ENCODE measurements at regions not wholly inside any gene's neighbourhood (a gene's known extent, or its start where the extent isn't known, plus 50 kb on each side); places are given as distances from the start of the nearest gene placed in this dataset.

DNA sequence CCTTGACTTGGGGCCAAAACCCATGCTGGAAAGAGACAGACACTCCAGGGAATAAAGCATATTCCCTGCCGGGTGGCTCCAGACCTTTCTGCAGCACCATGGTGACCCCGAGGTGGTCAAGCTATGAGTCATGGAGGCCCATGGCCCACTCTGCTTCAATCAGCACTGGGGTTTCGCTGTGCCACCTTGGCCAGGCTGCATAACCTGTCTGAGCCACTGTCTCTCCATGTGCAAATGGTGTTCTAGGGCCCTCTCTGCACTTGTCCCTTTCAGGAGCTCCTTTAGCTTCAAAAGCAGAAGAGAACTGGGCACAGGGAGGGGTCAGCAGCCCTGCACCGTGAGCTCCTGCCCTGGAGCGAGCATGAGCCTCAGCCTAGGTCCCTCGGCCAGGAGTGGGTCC is 410.1 kb downstream of the SHANK2 start:
- 36 to 41% methylated on average over 6 of the region's 6 CpGs for WGBS, 2 experiments (ENCODE audit: low coverage in 1 of 2, low lambda C conversion rate in 2 of 2, missing lambda C conversion rate in 2 of 2)
- no peak for TF ChIP-seq EZH2phosphoT487 (IDR thresholded peaks at IDR 0.05; ENCODE audit: insufficient read depth, low read depth)
- TF ChIP-seq EZH2 (IDR thresholded peaks at IDR 0.05; ENCODE audit: insufficient read depth, poor library complexity, severe bottlenecking): no peak
- in situ Hi-C loops (cut with MboI): no loop called here
- Histone ChIP-seq H3K9me3 (ENCODE audit: low read depth) (no peaks in the 10 kb centered on the region), H3K27me3 (replicated peaks; ENCODE audit: insufficient read depth) (no peaks in the 10 kb centered on the region), H3K27ac (no peak overlapping the region), H3K4me1 (ENCODE audit: insufficient read depth) (no peaks in the 10 kb centered on the region), H3K9ac (no peak overlapping the region), H2AFZ (no peak overlapping the region), H3F3A (ENCODE audit: insufficient read depth) (no peaks in the 10 kb centered on the region), H3K36me3 (ENCODE audit: low read depth) (no peaks in the 10 kb centered on the region), H4K20me1 (ENCODE audit: insufficient read depth) (no peaks in the 10 kb centered on the region), H3K4me3 (no peak overlapping the region), H3K9me2 (ENCODE audit: insufficient read depth) (no peaks in the 10 kb centered on the region), H3K4me2 (ENCODE audit: unreplicated experiment) (no peak overlapping the region), H3K79me2 (ENCODE audit: insufficient read depth) (no peaks in the 10 kb centered on the region)
- no peak for DNase-seq

DNA sequence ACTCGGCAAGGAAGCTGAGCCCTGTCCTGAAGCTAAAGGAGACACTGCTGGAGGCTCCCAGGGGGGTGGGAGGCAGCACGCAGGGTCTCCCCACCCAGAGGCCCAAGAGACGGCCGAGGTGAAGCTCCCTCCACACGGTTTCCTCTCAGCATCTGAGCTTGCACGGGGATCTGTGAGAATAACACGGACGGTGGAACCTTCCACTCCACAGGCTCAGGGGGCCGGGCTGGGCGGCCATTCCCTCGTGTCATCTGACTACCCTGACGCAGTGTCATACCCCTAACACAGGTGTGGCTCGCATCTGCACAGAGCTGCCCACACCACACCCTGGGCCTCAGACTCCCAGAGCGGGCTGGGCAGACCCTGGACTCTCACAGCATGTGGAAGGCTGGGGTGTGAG is 409.7 kb downstream of the SHANK2 start:
- Histone ChIP-seq H3K27me3 (replicated peaks; ENCODE audit: insufficient read depth) (no peaks in the 10 kb centered on the region), H3K9me3 (ENCODE audit: low read depth) (no peaks in the 10 kb centered on the region), H3K4me1 (ENCODE audit: insufficient read depth) (no peaks in the 10 kb centered on the region), H3K36me3 (ENCODE audit: low read depth) (no peaks in the 10 kb centered on the region), H3K27ac (no peak overlapping the region), H3F3A (ENCODE audit: insufficient read depth) (no peaks in the 10 kb centered on the region), H4K20me1 (ENCODE audit: insufficient read depth) (no peaks in the 10 kb centered on the region), H3K4me3 (no peak overlapping the region), H3K4me2 (ENCODE audit: unreplicated experiment) (no peak overlapping the region), H3K79me2 (ENCODE audit: insufficient read depth) (no peaks in the 10 kb centered on the region), H2AFZ (no peak overlapping the region), H3K9me2 (ENCODE audit: insufficient read depth) (no peaks in the 10 kb centered on the region), H3K9ac (no peak overlapping the region)
- TF ChIP-seq EZH2phosphoT487 (IDR thresholded peaks at IDR 0.05; ENCODE audit: insufficient read depth, low read depth): no peak
- TF ChIP-seq EZH2 (IDR thresholded peaks at IDR 0.05; ENCODE audit: insufficient read depth, poor library complexity, severe bottlenecking): no peak
- no peak for DNase-seq
- in situ Hi-C loops (cut with MboI): no loop called here
- WGBS, 2 experiments (ENCODE audit: low coverage in 1 of 2, low lambda C conversion rate in 2 of 2, missing lambda C conversion rate in 2 of 2): 44 to 53% methylated on average over 14 of the region's 14 CpGs

DNA sequence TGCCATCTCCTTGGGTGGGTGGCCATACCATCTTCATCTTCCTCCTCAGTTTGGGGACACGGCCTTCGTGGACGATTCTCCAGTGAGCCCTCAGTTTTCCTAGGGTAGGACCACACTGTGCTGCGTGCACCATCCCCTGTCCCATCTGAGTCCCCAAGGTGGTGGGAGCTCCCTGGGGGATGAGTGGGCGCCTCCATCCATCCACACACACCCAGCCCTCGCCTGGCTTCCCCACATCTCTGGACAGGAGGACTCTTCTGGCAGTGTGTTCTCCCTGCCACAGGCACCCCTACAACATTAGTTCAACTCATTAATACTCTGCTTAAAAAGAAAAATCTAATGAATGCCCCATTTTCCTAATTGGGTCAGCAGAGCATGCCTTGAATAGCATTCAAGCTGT is 408.5 kb downstream of the SHANK2 start:
- Histone ChIP-seq H4K20me1 (ENCODE audit: insufficient read depth) (no peaks in the 10 kb centered on the region), H2AFZ (no peak overlapping the region), H3K36me3 (ENCODE audit: low read depth) (no peaks in the 10 kb centered on the region), H3K27me3 (replicated peaks; ENCODE audit: insufficient read depth) (no peaks in the 10 kb centered on the region), H3F3A (ENCODE audit: insufficient read depth) (no peaks in the 10 kb centered on the region), H3K4me3 (no peak overlapping the region), H3K27ac (no peak overlapping the region), H3K9me3 (ENCODE audit: low read depth) (no peaks in the 10 kb centered on the region), H3K4me2 (ENCODE audit: unreplicated experiment) (no peak overlapping the region), H3K9me2 (ENCODE audit: insufficient read depth) (no peaks in the 10 kb centered on the region), H3K4me1 (ENCODE audit: insufficient read depth) (no peaks in the 10 kb centered on the region), H3K9ac (no peak overlapping the region), H3K79me2 (ENCODE audit: insufficient read depth) (no peaks in the 10 kb centered on the region)
- TF ChIP-seq EZH2phosphoT487 (IDR thresholded peaks at IDR 0.05; ENCODE audit: insufficient read depth, low read depth) (no peak), EZH2 (IDR thresholded peaks at IDR 0.05; ENCODE audit: insufficient read depth, poor library complexity, severe bottlenecking) (no peak)
- no peak for DNase-seq
- 49 to 50% methylated on average over 6 of the region's 6 CpGs for WGBS, 2 experiments (ENCODE audit: low coverage in 1 of 2, low lambda C conversion rate in 2 of 2, missing lambda C conversion rate in 2 of 2)
- in situ Hi-C loops (cut with MboI): no loop called here

DNA sequence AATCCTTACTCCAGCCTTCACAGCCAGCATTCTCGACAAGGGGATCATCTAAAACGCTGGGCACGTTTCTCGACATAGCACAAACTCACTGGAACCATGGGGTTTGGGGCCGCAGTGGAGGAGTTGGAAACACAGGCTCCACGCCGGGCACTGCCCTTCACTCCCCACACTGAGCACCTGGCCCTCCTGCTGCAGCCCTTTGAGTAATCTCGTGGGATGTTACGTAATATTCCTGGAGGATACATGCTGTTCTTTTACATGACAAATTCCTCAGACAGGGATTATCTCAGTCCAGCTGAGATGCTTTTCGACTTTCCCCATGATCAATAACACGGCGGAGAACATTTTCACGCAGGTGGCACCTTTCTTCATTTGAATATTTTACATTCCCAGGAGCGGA is 408.0 kb downstream of the SHANK2 start:
- Histone ChIP-seq H2AFZ (no peak overlapping the region), H3K79me2 (ENCODE audit: insufficient read depth) (no peaks in the 10 kb centered on the region), H3K4me1 (ENCODE audit: insufficient read depth) (no peaks in the 10 kb centered on the region), H3K9me2 (ENCODE audit: insufficient read depth) (no peaks in the 10 kb centered on the region), H3K27ac (no peak overlapping the region), H3K4me3 (no peak overlapping the region), H4K20me1 (ENCODE audit: insufficient read depth) (no peaks in the 10 kb centered on the region), H3K4me2 (ENCODE audit: unreplicated experiment) (no peak overlapping the region), H3K36me3 (ENCODE audit: low read depth) (no peaks in the 10 kb centered on the region), H3K9ac (no peak overlapping the region), H3F3A (ENCODE audit: insufficient read depth) (no peaks in the 10 kb centered on the region), H3K9me3 (ENCODE audit: low read depth) (no peaks in the 10 kb centered on the region), H3K27me3 (replicated peaks; ENCODE audit: insufficient read depth) (no peaks in the 10 kb centered on the region)
- WGBS, 2 experiments (ENCODE audit: low coverage in 1 of 2, low lambda C conversion rate in 2 of 2, missing lambda C conversion rate in 2 of 2): 53% methylated on average over 14 of the region's 14 CpGs
- TF ChIP-seq EZH2 (IDR thresholded peaks at IDR 0.05; ENCODE audit: insufficient read depth, poor library complexity, severe bottlenecking) (no peak), EZH2phosphoT487 (IDR thresholded peaks at IDR 0.05; ENCODE audit: insufficient read depth, low read depth) (no peak)
- in situ Hi-C loops (cut with MboI): no loop called here
- no peak for DNase-seq

DNA sequence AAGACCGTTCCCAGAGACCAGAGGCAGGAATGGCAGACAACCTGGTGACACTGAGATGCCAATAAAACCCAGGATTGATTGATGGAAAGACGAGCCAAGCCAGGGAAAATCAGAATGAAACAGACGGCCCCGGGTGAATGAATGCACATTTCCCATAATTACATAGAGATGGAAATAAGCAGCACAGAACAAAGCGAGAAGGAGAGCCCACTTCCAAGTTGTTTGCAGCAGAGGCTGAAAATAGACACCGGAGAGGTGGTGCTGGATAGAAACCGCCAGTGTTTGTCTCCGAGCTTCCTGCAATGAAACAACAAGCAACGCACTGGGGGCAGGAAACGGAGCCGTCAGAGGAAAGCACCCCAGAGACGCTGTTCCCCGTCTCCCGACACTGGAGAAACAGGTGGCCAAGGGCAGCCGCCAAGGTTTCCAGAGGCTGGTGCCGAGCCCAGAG is 406.8 kb downstream of the SHANK2 start:
- no peak overlapping the region for H3K4me3 ChIP-seq
- no peaks in the 10 kb centered on the region for H3K9me3 ChIP-seq (ENCODE audit: low read depth)
- no peaks in the 10 kb centered on the region for H3K79me2 ChIP-seq (ENCODE audit: insufficient read depth)
- H3K9me2 ChIP-seq (ENCODE audit: insufficient read depth): no peaks in the 10 kb centered on the region
- TF ChIP-seq EZH2phosphoT487 (IDR thresholded peaks at IDR 0.05; ENCODE audit: insufficient read depth, low read depth) (no peak), EZH2 (IDR thresholded peaks at IDR 0.05; ENCODE audit: insufficient read depth, poor library complexity, severe bottlenecking) (no peak)
- no peak overlapping the region for H3K9ac ChIP-seq
- H3K27ac ChIP-seq: no peak overlapping the region
- no peaks in the 10 kb centered on the region for H3K27me3 ChIP-seq (replicated peaks; ENCODE audit: insufficient read depth)
- in situ Hi-C loops (cut with MboI): no loop called here
- H3K4me1 ChIP-seq (ENCODE audit: insufficient read depth): no peaks in the 10 kb centered on the region
- no peaks in the 10 kb centered on the region for H3F3A ChIP-seq (ENCODE audit: insufficient read depth)
- no peak overlapping the region for H2AFZ ChIP-seq
- no peaks in the 10 kb centered on the region for H3K36me3 ChIP-seq (ENCODE audit: low read depth)
- H4K20me1 ChIP-seq (ENCODE audit: insufficient read depth): no peaks in the 10 kb centered on the region
- 28 to 39% methylated on average over 16 of the region's 16 CpGs for WGBS, 2 experiments (ENCODE audit: low coverage in 1 of 2, low lambda C conversion rate in 2 of 2, missing lambda C conversion rate in 2 of 2)
- H3K4me2 ChIP-seq (ENCODE audit: unreplicated experiment): no peak overlapping the region
- no peak for DNase-seq

Data from GM23248 (cell line).